D341Med (cell line): ENCODE measurements at regions not wholly inside any gene's neighbourhood (a gene's known extent, or its start where the extent isn't known, plus 50 kb on each side); places are given as distances from the start of the nearest gene placed in this dataset.
"Not testable (repeated sequence)": the region's sequence is repeated elsewhere in the genome, so short reads cannot be mapped to it uniquely, and the experiment has no call there.

Experiments used
- DNase-seq: peaks from one replicate; pipeline ENCODE4 v3.0.0; 2012; ENCODE audit warnings: low spot score

GRCh38 chr6:81624453-81624852, 128.0 kb downstream of the TENT5A start:
- no peak for DNase-seq

GRCh38 chr6:81623106-81623759, 129.2 kb downstream of the TENT5A start:
- no peak for DNase-seq

GRCh38 chr6:81621816-81622395, 130.6 kb downstream of the TENT5A start:
- no peak for DNase-seq

GRCh38 chr6:81614292-81614691, 138.2 kb downstream of the TENT5A start:
- no peak for DNase-seq

GRCh38 chr6:81613606-81614005, 138.9 kb downstream of the TENT5A start:
- DNase-seq = no peak

GRCh38 chr6:81612136-81612535, 140.3 kb downstream of the TENT5A start:
- no peak for DNase-seq

GRCh38 chr6:81609736-81610135, 142.7 kb downstream of the TENT5A start:
- DNase-seq = no peak

GRCh38 chr6:81608776-81609175, 143.7 kb downstream of the TENT5A start:
- no peak for DNase-seq

- no peak for DNase-seq
Measured at GRCh38 chr6:81606965-81607381, 145.5 kb downstream of the TENT5A start.

GRCh38 chr6:81605526-81605925, 147.0 kb downstream of the TENT5A start:
- no peak for DNase-seq

- no peak for DNase-seq
Measured at GRCh38 chr6:81601918-81602317, 150.6 kb downstream of the TENT5A start.

- not testable (repeated sequence) for DNase-seq
Measured at GRCh38 chr6:81600488-81600887, 152.0 kb downstream of the TENT5A start.

GRCh38 chr6:81594501-81594900, 158.0 kb downstream of the TENT5A start:
- no peak for DNase-seq

- DNase-seq = no peak
Measured at GRCh38 chr6:81590314-81590691, 162.2 kb downstream of the TENT5A start.

- peak; percentile 15 for DNase-seq
Measured at GRCh38 chr6:81589465-81590313, 162.8 kb downstream of the TENT5A start.

GRCh38 chr6:81585686-81586085, 166.8 kb downstream of the TENT5A start:
- not testable (repeated sequence) for DNase-seq

GRCh38 chr6:81584156-81584555, 168.3 kb downstream of the TENT5A start:
- not testable (repeated sequence) for DNase-seq

GRCh38 chr6:81575442-81575841, 177.0 kb downstream of the TENT5A start:
- no peak for DNase-seq

- no peak for DNase-seq
Measured at GRCh38 chr6:81572020-81572419, 180.5 kb downstream of the TENT5A start.

- no peak for DNase-seq
Measured at GRCh38 chr6:81570681-81571080, 181.8 kb downstream of the TENT5A start.

- DNase-seq = no peak
Measured at GRCh38 chr6:81568973-81569372, 183.5 kb downstream of the TENT5A start.

GRCh38 chr6:81565071-81565470, 187.4 kb downstream of the TENT5A start:
- DNase-seq = no peak

GRCh38 chr6:81564470-81565068, 187.9 kb downstream of the TENT5A start:
- DNase-seq = no peak
